ENCODE measurements at regions not wholly inside any gene's neighbourhood (a gene's known extent, or its start where the extent isn't known, plus 50 kb on each side); places are given as distances from the start of the nearest gene placed in this dataset.

DNA sequence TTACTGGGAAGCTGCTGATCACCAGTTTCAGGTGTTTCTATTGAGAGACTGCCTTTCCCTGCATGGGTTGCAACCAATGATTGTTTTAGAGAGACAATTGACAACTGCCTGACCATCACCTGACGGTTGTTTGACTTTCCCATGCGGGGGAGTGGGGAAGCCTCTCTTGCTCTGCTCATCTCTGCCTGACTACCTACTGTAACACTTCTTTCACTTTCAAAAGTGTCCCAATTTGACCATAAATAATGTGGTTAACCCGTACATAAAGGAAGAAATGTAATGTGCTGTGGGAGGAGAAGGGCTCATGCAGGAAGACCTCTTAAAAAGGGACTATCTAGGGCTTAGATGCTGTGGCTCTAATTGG is 122.1 kb upstream of the PHACTR1 start:
- Histone ChIP-seq H3K27me3 (ENCODE audit: control insufficient read depth, insufficient read depth, low read length) (no peaks in the 10 kb centered on the region), H3K9ac (ENCODE audit: low read length in 3 of 3) (peak overlapping the region in 1 of 3 donors; percentile 9), H3K9me3 (ENCODE audit: control insufficient read depth in 2 of 3, insufficient read depth in 1 of 3, low read length in 3 of 3) (no peaks in the 10 kb centered on the region), H3K4me3 (ENCODE audit: low read length in 3 of 3) (peak overlapping the region in 2 of 3 donors; percentile 7 to 15), H3K36me3 (ENCODE audit: control insufficient read depth in 2 of 3, insufficient read depth in 3 of 3, low read length in 3 of 3) (no peaks in the 10 kb centered on the region), H3K4me1 (ENCODE audit: control insufficient read depth in 2 of 3, insufficient read depth in 2 of 3, low read depth in 1 of 3, low read length in 3 of 3) (peaks cover 4 to 18% (median 12%) of the 10 kb centered on the region in 3 donors), H3K27ac (ENCODE audit: low read depth in 2 of 2, low read length in 2 of 2) (peak overlapping the region; percentile 87 to 88)
- TF ChIP-seq, protein P1, sequence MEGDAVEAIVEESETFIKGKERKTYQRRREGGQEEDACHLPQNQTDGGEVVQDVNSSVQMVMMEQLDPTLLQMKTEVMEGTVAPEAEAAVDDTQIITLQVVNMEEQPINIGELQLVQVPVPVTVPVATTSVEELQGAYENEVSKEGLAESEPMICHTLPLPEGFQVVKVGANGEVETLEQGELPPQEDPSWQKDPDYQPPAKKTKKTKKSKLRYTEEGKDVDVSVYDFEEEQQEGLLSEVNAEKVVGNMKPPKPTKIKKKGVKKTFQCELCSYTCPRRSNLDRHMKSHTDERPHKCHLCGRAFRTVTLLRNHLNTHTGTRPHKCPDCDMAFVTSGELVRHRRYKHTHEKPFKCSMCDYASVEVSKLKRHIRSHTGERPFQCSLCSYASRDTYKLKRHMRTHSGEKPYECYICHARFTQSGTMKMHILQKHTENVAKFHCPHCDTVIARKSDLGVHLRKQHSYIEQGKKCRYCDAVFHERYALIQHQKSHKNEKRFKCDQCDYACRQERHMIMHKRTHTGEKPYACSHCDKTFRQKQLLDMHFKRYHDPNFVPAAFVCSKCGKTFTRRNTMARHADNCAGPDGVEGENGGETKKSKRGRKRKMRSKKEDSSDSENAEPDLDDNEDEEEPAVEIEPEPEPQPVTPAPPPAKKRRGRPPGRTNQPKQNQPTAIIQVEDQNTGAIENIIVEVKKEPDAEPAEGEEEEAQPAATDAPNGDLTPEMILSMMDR (IDR thresholded peaks at IDR 0.05; ENCODE audit: borderline replicate concordance, extremely low read depth, insufficient read depth) = no peak
- DNase-seq (no peak), FAIRE-seq (no peak)
- intact Hi-C loops (cut with DNase I) = no loop called here

DNA sequence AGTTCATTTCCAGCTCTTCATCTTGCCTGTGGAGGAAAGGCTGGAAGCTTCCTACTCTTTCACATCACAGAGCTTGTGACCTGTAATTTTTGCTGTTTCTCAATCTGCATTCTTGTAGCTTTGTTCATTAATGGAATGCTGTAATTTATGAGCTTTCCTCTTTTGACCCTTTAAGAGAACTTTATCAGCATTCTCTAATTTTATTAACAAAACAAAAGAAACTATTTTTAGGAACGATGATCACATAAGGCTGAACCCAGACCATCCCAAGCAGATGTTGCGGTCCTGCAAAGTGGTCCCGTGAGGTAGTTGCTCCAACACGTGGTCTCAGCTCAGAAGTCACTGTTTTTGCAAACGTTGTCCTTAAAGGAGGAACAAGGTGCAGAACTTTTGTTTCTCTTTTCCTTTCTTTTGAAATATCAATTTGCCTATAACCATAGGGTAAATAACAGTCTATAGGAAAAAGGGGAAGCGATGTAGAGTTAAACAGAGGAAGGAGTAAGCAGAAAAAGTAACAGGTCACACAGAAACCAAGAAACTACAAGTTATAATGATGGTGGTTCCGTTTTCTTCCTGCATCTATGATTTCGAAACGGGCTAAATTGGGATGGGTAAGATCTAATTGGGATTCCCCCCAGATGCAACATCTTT is 121.3 kb upstream of the PHACTR1 start:
- DNase-seq (no peak), FAIRE-seq (no peak)
- H3K36me3 ChIP-seq (ENCODE audit: control insufficient read depth in 2 of 3, insufficient read depth in 3 of 3, low read length in 3 of 3) = no peaks in the 10 kb centered on the region
- peaks cover 4 to 18% (median 12%) of the 10 kb centered on the region in 3 donors for H3K4me1 ChIP-seq (ENCODE audit: control insufficient read depth in 2 of 3, insufficient read depth in 2 of 3, low read depth in 1 of 3, low read length in 3 of 3)
- no peaks in the 10 kb centered on the region for H3K9me3 ChIP-seq (ENCODE audit: control insufficient read depth in 2 of 3, insufficient read depth in 1 of 3, low read length in 3 of 3)
- TF ChIP-seq, protein P1 (IDR thresholded peaks at IDR 0.05; ENCODE audit: borderline replicate concordance, extremely low read depth, insufficient read depth) = no peak
- no peak overlapping the region for H3K9ac ChIP-seq (ENCODE audit: low read length in 3 of 3)
- peak overlapping the region in 1 of 2 donors; percentile 87 for H3K27ac ChIP-seq (ENCODE audit: low read depth in 2 of 2, low read length in 2 of 2)
- H3K4me3 ChIP-seq (ENCODE audit: low read length in 3 of 3) = no peak overlapping the region
- no peaks in the 10 kb centered on the region for H3K27me3 ChIP-seq (ENCODE audit: control insufficient read depth, insufficient read depth, low read length)
- intact Hi-C loops (cut with DNase I) = no loop called here

DNA sequence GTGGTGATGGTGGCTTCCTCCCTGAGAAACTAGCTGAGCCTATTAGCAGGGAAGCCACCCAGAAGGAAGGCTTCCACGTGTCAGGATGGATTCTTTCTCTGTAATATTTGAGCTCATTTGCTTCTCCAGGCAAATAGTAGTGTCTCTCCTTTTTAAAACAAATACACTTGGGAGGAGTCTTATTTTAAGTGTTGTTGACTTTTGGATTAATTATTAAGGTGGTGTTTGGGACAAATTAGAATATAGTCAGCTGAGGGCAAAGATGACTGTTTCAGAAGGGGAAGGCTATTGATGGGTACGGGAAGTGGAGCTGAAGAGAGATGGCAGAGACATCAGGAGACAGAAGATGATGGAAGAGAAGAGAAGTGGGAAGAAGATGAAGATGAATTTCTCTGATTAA is 119.8 kb upstream of the PHACTR1 start:
- peaks cover 4 to 18% (median 12%) of the 10 kb centered on the region in 3 donors for H3K4me1 ChIP-seq (ENCODE audit: control insufficient read depth in 2 of 3, insufficient read depth in 2 of 3, low read depth in 1 of 3, low read length in 3 of 3)
- H3K36me3 ChIP-seq (ENCODE audit: control insufficient read depth in 2 of 3, insufficient read depth in 3 of 3, low read length in 3 of 3) = no peaks in the 10 kb centered on the region
- TF ChIP-seq, protein P1 (IDR thresholded peaks at IDR 0.05; ENCODE audit: borderline replicate concordance, extremely low read depth, insufficient read depth) = no peak
- no peaks in the 10 kb centered on the region for H3K9me3 ChIP-seq (ENCODE audit: control insufficient read depth in 2 of 3, insufficient read depth in 1 of 3, low read length in 3 of 3)
- no peak overlapping the region for H3K9ac ChIP-seq (ENCODE audit: low read length in 3 of 3)
- no peak overlapping the region for H3K27ac ChIP-seq (ENCODE audit: low read depth in 2 of 2, low read length in 2 of 2)
- no peaks in the 10 kb centered on the region for H3K27me3 ChIP-seq (ENCODE audit: control insufficient read depth, insufficient read depth, low read length)
- no peak overlapping the region for H3K4me3 ChIP-seq (ENCODE audit: low read length in 3 of 3)
- intact Hi-C loops (cut with DNase I) = no loop called here
- FAIRE-seq (no peak), DNase-seq (no peak)

DNA sequence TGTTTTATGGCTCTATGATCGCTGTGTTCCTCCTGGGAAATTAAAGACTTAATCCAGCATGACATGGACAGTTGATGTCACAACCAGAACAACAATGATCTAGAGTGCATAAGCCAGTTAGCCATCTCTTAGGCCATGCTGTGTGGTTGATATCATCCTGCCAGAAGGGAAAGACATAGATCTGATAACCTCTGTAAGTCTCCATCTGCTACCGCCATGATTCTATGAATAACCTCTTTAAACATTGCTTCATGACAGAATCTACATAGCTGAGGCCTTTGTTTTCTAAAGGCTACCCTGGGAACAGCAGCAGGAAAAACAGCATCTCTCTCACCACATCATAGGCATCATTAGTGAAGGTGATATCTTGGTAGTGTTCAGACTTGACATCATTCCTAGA is 117.6 kb upstream of the PHACTR1 start:
- TF ChIP-seq, protein P1 (IDR thresholded peaks at IDR 0.05; ENCODE audit: borderline replicate concordance, extremely low read depth, insufficient read depth) = no peak
- Histone ChIP-seq H3K4me1 (ENCODE audit: control insufficient read depth in 2 of 3, insufficient read depth in 2 of 3, low read depth in 1 of 3, low read length in 3 of 3) (peaks cover 4 to 9% (median 8%) of the 10 kb centered on the region in 3 donors), H3K9me3 (ENCODE audit: control insufficient read depth in 2 of 3, insufficient read depth in 1 of 3, low read length in 3 of 3) (no peaks in the 10 kb centered on the region), H3K36me3 (ENCODE audit: control insufficient read depth in 2 of 3, insufficient read depth in 3 of 3, low read length in 3 of 3) (no peaks in the 10 kb centered on the region), H3K4me3 (ENCODE audit: low read length in 3 of 3) (no peak overlapping the region), H3K27ac (ENCODE audit: low read depth in 2 of 2, low read length in 2 of 2) (no peak overlapping the region), H3K9ac (ENCODE audit: low read length in 3 of 3) (no peak overlapping the region), H3K27me3 (ENCODE audit: control insufficient read depth, insufficient read depth, low read length) (no peaks in the 10 kb centered on the region)
- intact Hi-C loops (cut with DNase I) = no loop called here
- no peak for DNase-seq
- FAIRE-seq = no peak
